WTC11 (cell line): ENCODE measurements at regions not wholly inside any gene's neighbourhood (a gene's known extent, or its start where the extent isn't known, plus 50 kb on each side); places are given as distances from the start of the nearest gene placed in this dataset.

Experiments used
- ATAC-seq: fragments of 200-7000 bp; cut with Tn5 transposase; 2 replicates; pipeline ENCODE4 v1.10.0; 2021; ENCODE audit warnings: mild to moderate bottlenecking, moderate library complexity
- CTCF ChIA-PET: fragments of 300-600 bp; sonication (Branson Sonifier 250); formaldehyde crosslinking; loops from one replicate; lab custom pipeline; 2021; ENCODE audit warnings: antibody characterized with exemption; lab: Charles Lee
- POLR2A ChIA-PET: fragments of 350-600 bp; sonication (Branson Sonifier 250); formaldehyde crosslinking; loops from one replicate; lab custom pipeline; 2021; ENCODE audit warnings: antibody characterized with exemption; lab: Charles Lee
- DNase-seq: peaks from one replicate; pipeline ENCODE4 v3.0.0; 2021; ENCODE audit warnings: low spot score
- H3K27ac Mint-ChIP-seq: 2 replicates; pipeline ENCODE4 v1.8.0; 2021; ENCODE audit warnings: mixed read lengths
- H3K27me3 Mint-ChIP-seq: 2 replicates; pipeline ENCODE4 v1.8.0; 2021; ENCODE audit warnings: low read depth, mild to moderate bottlenecking, moderate library complexity, mixed read lengths
- H3K36me3 Mint-ChIP-seq: 2 replicates; pipeline ENCODE4 v1.8.0; 2021; ENCODE audit warnings: mixed read lengths
- H3K4me1 Mint-ChIP-seq: 2 replicates; pipeline ENCODE4 v1.8.0; 2022; ENCODE audit warnings: mixed read lengths
- H3K4me3 Mint-ChIP-seq: 2 replicates; pipeline ENCODE4 v1.8.0; 2021; ENCODE audit warnings: mild to moderate bottlenecking, moderate library complexity, mixed read lengths
- H3K9me3 Mint-ChIP-seq: 2 replicates; pipeline ENCODE4 v1.8.0; 2021; ENCODE audit warnings: mixed read lengths
- ATF3 ChIP-seq: sonication (generic); formaldehyde crosslinking; conservative IDR thresholded peaks from 2 replicates; pipeline ENCODE4 v1.8.1; 2022; ENCODE audit warnings: mild to moderate bottlenecking, missing genetic modification reagents
- ELF4 ChIP-seq: sonication (generic); formaldehyde crosslinking; IDR thresholded peaks from 2 replicates; pipeline ENCODE4 v1.8.1; 2022; ENCODE audit warnings: low read depth, mild to moderate bottlenecking, moderate library complexity, missing genetic modification reagents
- FOXP4 ChIP-seq: sonication (generic); formaldehyde crosslinking; IDR thresholded peaks from 2 replicates; pipeline ENCODE4 v1.8.0; 2022; ENCODE audit warnings: mild to moderate bottlenecking, missing genetic modification reagents
- GTF2I ChIP-seq: fragments of 250-450 bp; sonication (Bioruptor Pico); conservative IDR thresholded peaks from 2 replicates; pipeline ENCODE4 v1.4.0; 2021; ENCODE audit warnings: mild to moderate bottlenecking
- IRF1 ChIP-seq: sonication (generic); formaldehyde crosslinking; IDR thresholded peaks from 2 replicates; pipeline ENCODE4 v1.8.0; 2023; ENCODE audit warnings: missing genetic modification reagents
- NFATC4 ChIP-seq: fragments of 250-450 bp; sonication (Bioruptor Pico); IDR thresholded peaks from 2 replicates; pipeline ENCODE4 v1.9.0; 2021; ENCODE audit warnings: mild to moderate bottlenecking
- PRDM15 ChIP-seq: sonication (generic); formaldehyde crosslinking; IDR thresholded peaks from 2 replicates; pipeline ENCODE4 v1.8.0; 2022; ENCODE audit warnings: missing genetic modification reagents
- RELA ChIP-seq: sonication (generic); formaldehyde crosslinking; IDR thresholded peaks from 2 replicates; pipeline ENCODE4 v1.8.1; 2022; ENCODE audit warnings: missing genetic modification reagents, mild to moderate bottlenecking, borderline replicate concordance
- SOX15 ChIP-seq: fragments of 250-450 bp; sonication (Bioruptor Pico); IDR thresholded peaks from 2 replicates; pipeline ENCODE4 v1.9.0; 2021; ENCODE audit warnings: mild to moderate bottlenecking
- USF1 ChIP-seq: sonication (generic); formaldehyde crosslinking; IDR thresholded peaks from 2 replicates; pipeline ENCODE4 v1.8.0; 2022; ENCODE audit warnings: mild to moderate bottlenecking, missing genetic modification reagents
- ZBTB21 ChIP-seq: sonication (generic); formaldehyde crosslinking; IDR thresholded peaks from 2 replicates; pipeline ENCODE4 v1.8.1; 2023; ENCODE audit warnings: mild to moderate bottlenecking, missing genetic modification reagents, borderline replicate concordance
- ZNF219 ChIP-seq: sonication (generic); formaldehyde crosslinking; IDR thresholded peaks from 2 replicates; pipeline ENCODE4 v1.8.0; 2023; ENCODE audit warnings: missing genetic modification reagents, mild to moderate bottlenecking, borderline replicate concordance
- ZNF232 ChIP-seq: sonication (generic); formaldehyde crosslinking; IDR thresholded peaks from 2 replicates; pipeline ENCODE4 v1.8.0; 2022; ENCODE audit warnings: mild to moderate bottlenecking, missing genetic modification reagents
- ZNF317 ChIP-seq: sonication (generic); formaldehyde crosslinking; IDR thresholded peaks from 2 replicates; pipeline ENCODE4 v1.8.1; 2023; ENCODE audit warnings: low read depth, mild to moderate bottlenecking, moderate library complexity, missing genetic modification reagents, borderline replicate concordance
- ZNF423 ChIP-seq: fragments of 250-450 bp; sonication (Bioruptor Pico); IDR thresholded peaks from 2 replicates; pipeline ENCODE4 v2.1.2; 2022; ENCODE audit warnings: mild to moderate bottlenecking, moderate library complexity
- TF ChIP-seq, protein P1 (sequence below): sonication (generic); formaldehyde crosslinking; IDR thresholded peaks from 2 replicates; pipeline ENCODE4 v1.8.1; 2023; ENCODE audit warnings: mild to moderate bottlenecking, missing genetic modification reagents
- TF ChIP-seq, protein P2 (sequence below): sonication (generic); formaldehyde crosslinking; IDR thresholded peaks from 2 replicates; pipeline ENCODE4 v1.8.1; 2022; ENCODE audit warnings: low read depth, missing genetic modification reagents, borderline replicate concordance

- POLR2A ChIA-PET: no interaction called here
- Mint-ChIP-seq H3K27ac (no peak overlapping the region), H3K9me3 (no peaks in the 10 kb centered on the region), H3K4me3 (no peak overlapping the region), H3K36me3 (no peaks in the 10 kb centered on the region), H3K27me3 (no peaks in the 10 kb centered on the region), H3K4me1 (peaks cover 11% of the 10 kb centered on the region)
- DNase-seq (no peak), ATAC-seq (no peak)
- CTCF ChIA-PET: no interaction called here
- TF ChIP-seq, protein P1, sequence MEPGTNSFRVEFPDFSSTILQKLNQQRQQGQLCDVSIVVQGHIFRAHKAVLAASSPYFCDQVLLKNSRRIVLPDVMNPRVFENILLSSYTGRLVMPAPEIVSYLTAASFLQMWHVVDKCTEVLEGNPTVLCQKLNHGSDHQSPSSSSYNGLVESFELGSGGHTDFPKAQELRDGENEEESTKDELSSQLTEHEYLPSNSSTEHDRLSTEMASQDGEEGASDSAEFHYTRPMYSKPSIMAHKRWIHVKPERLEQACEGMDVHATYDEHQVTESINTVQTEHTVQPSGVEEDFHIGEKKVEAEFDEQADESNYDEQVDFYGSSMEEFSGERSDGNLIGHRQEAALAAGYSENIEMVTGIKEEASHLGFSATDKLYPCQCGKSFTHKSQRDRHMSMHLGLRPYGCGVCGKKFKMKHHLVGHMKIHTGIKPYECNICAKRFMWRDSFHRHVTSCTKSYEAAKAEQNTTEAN (CRISPR knock-in tag): no peak
- TF ChIP-seq ATF3 (CRISPR knock-in tag): no peak
These were observed 156.1 kb upstream of the NECTIN1 start for GRCh38 chr11:119885067-119885466.

DNA sequence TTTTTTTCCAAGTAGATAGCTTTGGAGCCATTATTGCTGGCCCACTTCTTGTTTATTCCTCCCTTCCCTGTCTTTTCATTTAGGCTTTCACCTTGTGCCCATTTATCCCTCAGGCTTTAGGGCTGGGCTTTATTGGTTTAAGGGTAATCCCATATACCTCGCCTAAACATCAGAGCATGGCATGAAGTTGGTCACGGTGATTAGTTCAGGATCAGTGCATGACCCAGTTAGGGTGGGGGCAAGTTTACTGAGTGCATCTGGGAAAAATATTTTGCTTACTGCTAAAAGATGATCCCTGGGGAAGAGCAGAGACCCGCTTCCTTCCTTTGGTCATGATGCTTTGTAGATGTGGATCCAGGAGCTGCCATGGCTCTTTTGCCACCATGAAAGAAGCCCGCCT, 153.3 kb upstream of the NECTIN1 start:
- Mint-ChIP-seq H3K9me3 (no peaks in the 10 kb centered on the region), H3K27ac (no peak overlapping the region), H3K4me1 (peaks cover 18% of the 10 kb centered on the region), H3K36me3 (no peaks in the 10 kb centered on the region), H3K27me3 (no peaks in the 10 kb centered on the region), H3K4me3 (no peak overlapping the region)
- TF ChIP-seq RELA (no peak), ZBTB21 (CRISPR knock-in tag) (no peak), ZNF317 (no peak), SOX15 (CRISPR knock-in tag) (no peak), GTF2I (CRISPR knock-in tag) (no peak), PRDM15 (CRISPR knock-in tag) (no peak), ZNF423 (CRISPR knock-in tag) (no peak), ZNF219 (CRISPR knock-in tag) (no peak), NFATC4 (CRISPR knock-in tag) (no peak)
- TF ChIP-seq, protein P2, sequence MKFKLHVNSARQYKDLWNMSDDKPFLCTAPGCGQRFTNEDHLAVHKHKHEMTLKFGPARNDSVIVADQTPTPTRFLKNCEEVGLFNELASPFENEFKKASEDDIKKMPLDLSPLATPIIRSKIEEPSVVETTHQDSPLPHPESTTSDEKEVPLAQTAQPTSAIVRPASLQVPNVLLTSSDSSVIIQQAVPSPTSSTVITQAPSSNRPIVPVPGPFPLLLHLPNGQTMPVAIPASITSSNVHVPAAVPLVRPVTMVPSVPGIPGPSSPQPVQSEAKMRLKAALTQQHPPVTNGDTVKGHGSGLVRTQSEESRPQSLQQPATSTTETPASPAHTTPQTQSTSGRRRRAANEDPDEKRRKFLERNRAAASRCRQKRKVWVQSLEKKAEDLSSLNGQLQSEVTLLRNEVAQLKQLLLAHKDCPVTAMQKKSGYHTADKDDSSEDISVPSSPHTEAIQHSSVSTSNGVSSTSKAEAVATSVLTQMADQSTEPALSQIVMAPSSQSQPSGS (CRISPR knock-in tag): no peak
- DNase-seq (no peak), ATAC-seq (no peak)
- ChIA-PET POLR2A (no interaction called here), CTCF (no interaction called here)

GRCh38 chr11:119880873-119881272, 151.9 kb upstream of the NECTIN1 start:
- H3K27ac Mint-ChIP-seq: no peak overlapping the region
- H3K27me3 Mint-ChIP-seq: no peaks in the 10 kb centered on the region
- POLR2A ChIA-PET: no interaction called here
- ATAC-seq (no peak), DNase-seq (no peak)
- no peak overlapping the region for H3K4me3 Mint-ChIP-seq
- peaks cover 18% of the 10 kb centered on the region for H3K4me1 Mint-ChIP-seq
- CTCF ChIA-PET: interaction anchor here (1.4 kb wide), 1 partner anchor 138 kb away, joined by 3 read pairs; no protein-coding TSS in a partner anchor
- no peaks in the 10 kb centered on the region for H3K36me3 Mint-ChIP-seq
- no peaks in the 10 kb centered on the region for H3K9me3 Mint-ChIP-seq
- TF ChIP-seq USF1 (CRISPR knock-in tag): no peak
- no peak for TF ChIP-seq IRF1 (CRISPR knock-in tag)
- no peak for TF ChIP-seq ELF4 (CRISPR knock-in tag)
- no peak for TF ChIP-seq FOXP4 (CRISPR knock-in tag)
- no peak for TF ChIP-seq ZNF232 (CRISPR knock-in tag)
